LHCN-M2 (cell line): ENCODE measurements at regions not wholly inside any gene's neighbourhood (a gene's known extent, or its start where the extent isn't known, plus 50 kb on each side); places are given as distances from the start of the nearest gene placed in this dataset.
"Not testable (repeated sequence)": the region's sequence is repeated elsewhere in the genome, so short reads cannot be mapped to it uniquely, and the experiment has no call there.

Experiments
- DNase-seq: peaks from one replicate; pipeline ENCODE4 v3.0.0-alpha.2; 2012; ENCODE audit warnings: low read depth

DNA sequence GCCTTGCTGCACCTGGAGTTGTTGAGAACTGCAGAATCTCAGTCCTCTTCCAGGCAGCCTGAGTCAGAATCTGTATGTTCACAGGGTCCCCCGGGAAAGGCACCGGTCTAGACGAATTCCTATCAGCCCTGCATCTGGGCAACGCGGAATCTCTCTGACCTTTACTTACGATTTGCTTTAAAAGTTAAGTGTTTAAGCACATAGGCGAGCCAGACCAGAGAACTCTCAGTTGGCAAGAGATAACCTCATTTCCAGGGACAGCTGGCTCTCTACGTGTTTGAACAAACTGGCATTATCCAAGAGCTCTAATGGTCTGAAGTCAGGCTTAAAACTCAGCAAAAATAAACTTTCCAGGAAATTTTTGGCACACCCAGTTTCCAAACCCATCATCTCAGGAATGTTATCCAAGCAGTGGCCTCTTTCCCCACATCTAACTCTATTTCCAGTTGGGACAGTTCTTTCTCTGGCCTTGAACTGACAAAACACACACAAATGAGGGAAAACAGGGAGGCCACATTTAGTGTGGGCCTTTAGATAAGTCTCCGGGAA lies 53.4 kb downstream of the HES1 start:
- DNase-seq, result peak; percentile 3

DNA sequence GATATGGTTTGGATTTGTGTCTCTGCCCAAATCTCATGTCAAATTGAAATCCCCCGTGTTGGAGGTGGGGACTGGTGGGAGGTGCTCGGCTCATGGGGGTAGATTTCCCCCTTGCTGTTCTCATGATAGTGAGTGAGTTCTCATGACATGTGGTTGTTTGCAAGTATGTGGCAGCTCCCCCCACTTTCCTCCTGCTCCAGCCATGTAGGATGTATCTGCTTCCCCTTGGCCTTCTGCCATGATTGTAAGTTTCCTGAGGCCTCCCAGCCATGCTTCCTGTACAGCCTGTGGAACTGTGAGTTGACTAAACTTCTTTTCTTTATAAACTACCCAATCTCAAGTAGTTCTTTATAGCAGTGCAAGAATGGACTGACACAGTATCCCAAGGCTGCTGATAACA lies 55.9 kb downstream of the HES1 start:
- not testable (repeated sequence) for DNase-seq

DNA sequence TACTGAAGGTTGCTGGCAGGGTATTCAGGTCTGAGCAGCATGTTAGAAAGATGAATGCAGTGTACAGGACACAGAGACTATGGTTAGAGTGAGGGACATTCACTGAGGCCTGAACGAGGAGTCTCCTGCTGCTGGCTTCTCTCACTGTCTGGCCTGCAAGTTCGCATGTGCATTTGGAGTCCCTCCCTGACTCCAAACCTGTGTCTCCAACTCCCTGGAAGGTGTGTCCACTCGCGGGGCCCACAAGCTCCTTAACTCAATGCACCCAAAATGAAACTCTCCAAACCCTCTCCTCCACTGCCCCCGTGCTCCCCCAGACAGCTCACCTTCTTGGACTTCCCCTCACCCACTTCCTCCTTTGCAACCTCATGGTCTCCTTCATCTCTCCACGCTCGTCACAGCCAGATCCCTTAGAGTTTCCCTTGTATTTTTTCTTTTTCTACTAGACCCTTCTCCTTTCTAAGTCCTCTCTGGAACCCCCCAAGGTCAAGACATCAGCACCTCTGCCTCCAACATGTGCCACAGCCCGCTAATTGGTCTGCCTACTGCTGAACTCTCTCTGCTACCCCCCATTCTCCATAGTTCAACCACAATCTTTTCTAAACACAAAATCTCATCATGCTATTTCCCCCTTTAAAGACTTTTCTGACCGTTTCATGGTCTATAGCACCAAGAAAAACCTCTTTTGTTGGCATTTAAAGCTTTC lies 58.3 kb downstream of the HES1 start:
- no peak for DNase-seq

DNA sequence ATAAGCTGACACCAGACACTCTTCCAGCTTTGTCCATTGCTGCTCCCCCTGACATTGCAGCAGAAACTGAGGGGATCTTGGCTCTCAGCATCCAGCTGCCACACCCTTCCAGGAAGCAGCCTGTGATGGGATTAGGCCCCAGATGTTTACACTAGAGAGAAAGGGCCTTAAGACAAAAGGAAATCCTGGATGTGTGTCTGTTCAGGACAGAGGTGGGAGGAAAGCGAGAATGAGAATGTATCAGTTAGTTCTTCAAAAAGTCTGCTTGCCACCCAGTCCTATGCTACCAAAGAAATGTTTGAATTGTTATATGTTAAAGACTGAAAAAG lies 58.8 kb downstream of the HES1 start:
- no peak for DNase-seq

DNA sequence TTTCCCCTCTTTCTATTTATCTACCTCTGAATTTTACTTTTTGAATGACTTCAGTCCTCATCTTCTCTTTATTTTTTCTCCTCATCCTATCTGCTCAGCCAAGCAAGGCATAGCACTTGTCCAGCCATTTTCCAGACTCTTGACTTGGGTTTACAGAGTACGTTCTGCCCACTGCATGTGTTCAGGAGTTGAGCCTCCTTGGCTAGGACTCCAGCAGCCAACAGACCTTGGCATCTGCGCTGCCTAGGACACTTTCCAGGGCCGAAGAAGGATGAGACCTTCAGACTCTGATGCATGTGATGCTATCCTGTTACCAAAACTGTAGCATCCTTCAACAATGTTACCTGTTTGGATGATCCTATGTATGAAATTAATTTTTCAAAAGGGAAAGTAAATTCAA lies 59.7 kb downstream of the HES1 start:
- DNase-seq, result no peak

DNA sequence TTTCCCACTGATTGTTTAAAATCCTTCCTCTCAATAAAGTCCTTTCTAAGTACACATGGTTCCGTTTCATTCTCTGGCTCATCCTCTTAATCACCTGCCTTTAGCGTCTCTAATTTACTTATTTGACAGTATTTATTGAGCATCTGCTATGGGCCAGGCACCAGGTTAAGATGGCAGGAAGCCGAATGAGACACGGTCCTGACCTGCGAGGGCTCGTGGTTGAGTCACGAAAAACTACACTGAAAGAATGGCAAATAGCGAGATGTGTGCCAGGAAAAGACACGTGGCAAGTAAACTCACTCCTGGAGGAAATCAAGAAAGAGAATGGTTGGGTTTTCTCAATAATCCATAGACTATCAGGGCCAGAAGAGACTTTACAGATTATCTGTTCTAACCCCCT lies 60.9 kb downstream of the HES1 start:
- no peak for DNase-seq

DNA sequence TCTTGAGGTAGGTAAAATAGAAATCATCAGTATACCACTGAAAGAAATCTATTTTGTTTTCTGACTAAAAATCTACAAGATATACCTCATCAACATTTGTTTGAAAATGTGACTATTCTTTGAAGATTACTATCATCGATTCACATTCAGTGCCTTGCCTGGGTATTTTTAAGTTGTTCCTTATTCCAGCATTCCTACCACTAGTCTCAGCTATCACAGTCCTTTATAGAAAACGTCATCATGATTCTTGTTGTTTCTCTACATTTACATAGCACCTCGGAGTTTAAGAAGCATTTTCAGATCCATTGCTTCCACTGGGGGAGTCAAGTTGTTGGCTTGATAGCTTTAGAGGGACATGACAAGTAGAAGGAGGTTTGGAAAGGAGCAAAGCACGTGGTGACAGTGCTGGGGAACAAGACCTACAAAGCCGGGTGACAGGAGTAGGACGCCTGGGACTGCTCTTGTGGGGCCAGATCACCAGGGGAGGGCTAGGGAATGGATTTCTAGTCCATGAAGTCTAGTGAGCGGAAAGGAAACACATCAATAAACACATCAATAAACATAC lies 61.5 kb downstream of the HES1 start:
- no peak for DNase-seq

DNA sequence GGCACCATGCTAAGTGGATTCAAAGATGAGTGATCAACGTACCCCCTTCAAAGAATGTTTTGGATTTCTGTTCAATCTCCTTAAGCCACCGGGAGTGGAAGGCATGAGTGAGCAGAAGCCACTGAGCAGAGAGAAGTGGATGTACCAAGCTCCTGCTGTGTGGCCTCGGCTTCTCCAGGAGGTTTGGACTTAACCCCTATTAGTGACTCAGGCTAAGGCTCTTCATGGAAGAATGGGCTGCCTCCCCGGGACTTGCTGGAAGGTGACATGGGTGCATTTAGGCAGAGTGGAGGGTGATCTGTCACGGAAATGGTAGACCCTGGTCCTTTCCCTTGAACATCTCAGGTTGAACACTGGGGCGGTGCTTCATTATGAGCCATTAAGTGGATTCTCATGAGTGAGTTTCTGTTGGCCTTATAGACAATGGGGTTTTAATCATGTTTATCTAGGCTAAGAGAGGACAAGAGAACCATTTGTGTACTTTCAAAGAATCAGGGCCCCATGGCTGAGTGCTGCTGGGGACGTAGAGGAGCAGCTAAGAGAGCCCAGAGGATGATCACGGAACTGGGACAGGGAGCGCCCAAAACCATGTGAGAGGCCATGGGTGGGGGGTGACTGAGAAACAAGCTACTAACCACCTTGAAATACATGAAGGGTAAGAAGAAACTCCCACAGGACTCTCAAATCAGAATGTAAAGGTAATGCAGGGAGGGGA lies 62.2 kb downstream of the HES1 start:
- DNase-seq, result no peak

DNA sequence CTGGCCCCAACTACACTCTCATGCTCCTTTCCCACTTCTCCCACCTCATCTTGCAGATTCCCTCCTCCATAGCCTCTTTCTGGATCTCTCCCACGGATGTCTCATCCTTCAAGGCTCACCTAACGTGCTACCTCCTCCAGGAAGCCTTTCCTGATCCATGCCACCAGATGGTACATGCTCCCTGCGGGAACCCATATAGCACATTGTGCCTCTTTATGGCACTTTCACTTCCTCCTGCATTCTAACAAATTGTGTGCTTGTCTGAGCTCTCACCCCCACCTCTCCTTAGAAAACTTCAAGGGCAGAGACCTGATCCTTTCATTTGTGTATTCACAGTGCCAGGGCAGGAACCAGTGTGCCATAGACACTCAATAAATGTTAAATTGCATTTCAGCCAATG lies 63.0 kb downstream of the HES1 start:
- no peak for DNase-seq

DNA sequence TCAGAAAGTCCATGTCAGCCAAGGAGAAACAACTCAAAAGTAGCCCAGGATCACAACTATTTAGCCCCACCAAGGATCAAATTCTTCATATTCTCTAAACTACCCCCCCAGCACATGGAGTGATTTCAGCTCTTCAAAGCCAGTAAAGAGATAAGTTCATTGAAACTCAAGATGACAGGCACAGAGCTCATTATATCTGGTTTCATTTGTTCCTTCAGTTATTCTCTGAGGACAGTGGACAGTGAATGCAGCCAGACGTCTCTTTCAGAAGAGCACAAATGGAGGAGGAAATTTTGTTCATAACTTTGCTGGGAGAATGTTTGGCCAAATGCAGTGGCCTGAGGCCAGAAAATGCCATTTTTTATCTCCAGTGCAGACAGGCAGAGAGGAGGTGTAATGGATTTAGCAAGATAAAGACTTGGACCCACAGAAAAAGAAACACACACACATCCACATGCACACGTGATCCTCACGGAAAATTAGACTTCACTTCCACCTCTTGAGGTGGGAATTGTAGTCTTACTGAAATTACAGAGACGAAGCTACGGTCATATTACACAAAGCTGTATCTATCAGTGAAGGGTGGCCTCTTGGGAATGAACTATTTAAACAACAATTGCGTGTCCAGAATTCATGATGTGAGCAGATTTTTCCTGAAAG lies 64.6 kb downstream of the HES1 start:
- no peak for DNase-seq

DNA sequence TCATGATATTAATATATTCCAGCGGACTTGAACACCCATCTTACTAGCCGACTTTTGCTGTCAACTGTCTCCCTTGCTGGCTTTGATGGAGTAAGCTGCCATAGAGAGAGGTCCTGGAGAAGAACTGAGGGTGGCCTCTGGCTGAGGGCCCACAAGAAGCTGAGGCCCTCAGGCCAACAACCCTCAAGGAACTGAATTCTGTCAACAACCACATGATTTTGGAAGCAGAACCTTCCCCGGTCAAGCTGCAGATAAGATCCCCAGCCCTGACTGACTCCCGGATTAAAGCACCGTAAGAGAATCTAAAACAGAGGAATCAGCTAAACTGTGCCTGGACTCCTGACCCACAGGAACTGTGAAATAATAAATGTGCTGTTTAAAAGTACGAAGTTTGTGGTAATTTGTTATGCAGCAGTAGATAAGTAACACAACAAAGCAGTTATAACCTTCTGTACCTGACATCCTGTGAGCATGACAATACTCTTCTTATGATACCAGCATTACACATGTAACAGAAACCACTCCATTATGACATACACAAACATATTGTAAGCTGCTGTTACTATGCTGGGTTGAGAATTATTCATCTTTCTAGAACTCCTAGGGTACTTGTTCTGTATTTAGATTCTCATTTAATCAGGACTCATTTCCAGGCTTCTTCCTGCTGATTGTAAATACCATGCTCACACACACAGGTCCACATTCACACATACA lies 66.2 kb downstream of the HES1 start:
- DNase-seq, result no peak

DNA sequence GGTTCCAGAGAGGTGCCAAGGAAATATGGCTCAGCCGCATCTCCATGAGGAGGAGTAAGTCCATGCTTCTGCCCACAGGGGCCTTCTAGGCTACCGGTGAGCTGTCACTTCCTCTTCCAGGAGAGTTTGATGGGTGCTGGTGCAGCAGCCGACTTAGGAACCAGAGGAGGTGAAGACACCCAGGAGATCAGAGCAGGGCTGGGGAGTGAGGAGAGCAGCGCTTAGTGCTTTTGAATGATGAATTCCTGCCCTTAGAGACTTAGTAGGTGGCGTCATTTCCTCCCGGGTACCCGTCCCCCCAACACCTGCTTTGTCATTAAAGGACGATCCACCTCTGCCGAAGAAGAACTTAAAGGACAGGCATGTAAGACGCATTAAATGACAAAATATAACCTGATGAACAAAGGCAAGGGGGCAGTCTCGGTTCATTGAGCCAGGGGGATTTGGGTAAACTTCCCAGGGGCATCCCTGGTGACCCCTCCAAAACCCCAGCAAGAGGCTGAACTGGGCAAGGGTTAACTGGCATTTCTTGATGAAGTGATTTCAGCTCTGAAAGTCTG lies 67.6 kb downstream of the HES1 start:
- DNase-seq, result no peak

DNA sequence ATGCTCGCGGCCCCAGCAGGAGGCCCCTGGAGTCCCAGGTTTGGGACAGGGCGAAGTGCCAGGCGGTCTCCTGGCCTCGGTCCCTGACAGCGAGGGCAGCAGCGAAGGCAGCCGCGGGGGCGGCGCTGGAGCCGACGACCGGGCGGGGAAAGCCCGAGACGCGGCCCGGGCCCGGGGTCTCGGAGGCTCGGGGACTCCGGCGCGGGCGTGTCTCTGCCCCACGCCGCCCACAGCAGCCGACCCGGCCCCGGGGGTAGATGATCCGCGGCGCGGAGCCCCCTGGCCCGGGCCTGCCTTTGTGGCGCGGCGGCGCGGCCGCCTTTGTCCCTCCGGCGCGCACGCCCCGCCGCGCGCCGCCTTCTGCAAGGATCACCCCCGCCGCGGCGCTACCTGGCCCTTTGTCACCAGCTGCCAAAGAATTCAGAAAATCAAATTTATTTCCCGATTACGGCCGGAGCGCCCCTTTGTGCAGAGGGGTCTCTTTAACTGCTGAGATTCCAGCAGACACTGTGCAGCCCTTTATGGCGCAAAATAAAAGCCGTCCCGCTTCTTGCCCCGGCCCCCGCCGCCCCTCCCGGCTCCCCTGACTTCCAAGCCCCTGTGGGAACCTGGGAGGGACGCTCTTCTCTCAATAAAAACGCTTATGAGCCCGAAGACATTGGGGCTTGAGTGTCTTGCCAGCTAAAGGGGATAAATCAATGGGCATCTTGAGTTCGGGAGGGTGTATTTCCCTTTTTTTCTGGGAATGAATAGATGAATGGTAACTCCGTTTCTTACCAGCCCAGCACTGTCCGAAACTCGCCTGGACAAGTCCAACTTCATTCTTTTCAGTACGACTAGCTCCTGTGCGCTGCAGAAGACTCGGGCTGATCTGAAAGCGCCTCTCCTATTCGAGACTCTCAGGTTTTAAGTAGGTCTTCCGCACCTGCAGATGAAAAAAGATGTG lies 68.4 kb downstream of the HES1 start:
- no peak for DNase-seq

DNA sequence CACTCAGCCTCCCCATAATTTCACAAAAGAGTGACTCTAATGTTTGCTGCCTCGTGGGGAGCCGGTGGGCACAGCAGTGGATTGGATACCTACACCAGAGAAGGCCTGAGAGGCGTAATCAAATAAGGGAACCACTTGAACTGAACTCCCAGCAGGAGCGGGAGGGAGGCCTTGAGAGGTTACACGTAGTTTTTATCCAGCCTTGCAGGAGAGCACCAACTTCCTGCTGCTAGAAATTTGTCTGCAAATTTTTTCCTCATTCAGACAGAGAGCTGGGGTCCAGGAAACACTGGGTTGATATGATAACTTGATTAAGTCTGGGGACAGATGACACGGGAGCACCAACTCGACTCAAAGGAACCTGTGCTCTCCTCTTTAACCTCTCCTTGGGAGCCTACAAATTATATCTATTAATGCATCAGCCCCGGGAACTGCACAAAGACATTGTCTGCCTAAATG lies 69.8 kb downstream of the HES1 start:
- no peak for DNase-seq

DNA sequence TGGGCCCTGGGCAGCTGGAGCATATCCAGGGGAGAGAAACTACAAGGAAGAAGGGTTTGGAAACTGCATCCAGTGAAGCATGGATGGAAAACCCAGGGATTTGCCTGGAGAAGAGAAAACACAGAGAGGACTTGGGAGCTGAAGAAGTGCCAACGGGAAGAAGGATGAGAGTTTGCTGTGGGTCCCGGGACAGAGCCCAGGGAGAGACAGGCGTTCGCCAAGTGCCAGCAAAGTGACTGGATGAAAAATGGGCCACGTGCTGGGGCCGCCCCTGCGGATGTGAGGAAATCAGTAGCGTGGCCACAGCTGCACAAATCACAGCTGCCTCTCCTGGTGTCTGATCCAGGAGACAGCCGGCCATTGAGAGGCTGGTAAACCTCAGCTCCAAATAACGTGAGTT lies 70.4 kb downstream of the HES1 start:
- peak; percentile 17 for DNase-seq

DNA sequence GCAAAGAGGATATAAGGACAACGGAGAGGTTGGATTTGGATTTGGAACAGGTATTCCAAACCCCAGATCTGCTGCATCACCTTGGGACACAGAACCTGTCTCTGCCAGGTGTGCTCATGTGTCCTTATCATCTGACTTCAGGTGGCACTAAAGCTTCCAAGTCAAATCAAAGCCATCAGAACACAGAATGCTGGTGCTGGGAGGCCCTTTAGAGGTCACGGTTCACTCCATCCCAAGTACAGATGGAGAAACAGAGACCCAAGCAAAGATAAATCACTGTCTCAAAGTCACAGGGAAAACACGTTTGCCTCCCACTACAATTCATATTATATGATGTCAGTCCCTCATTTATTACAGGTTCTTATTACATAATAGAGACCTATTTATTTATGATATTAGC lies 72.8 kb downstream of the HES1 start:
- no peak for DNase-seq

DNA sequence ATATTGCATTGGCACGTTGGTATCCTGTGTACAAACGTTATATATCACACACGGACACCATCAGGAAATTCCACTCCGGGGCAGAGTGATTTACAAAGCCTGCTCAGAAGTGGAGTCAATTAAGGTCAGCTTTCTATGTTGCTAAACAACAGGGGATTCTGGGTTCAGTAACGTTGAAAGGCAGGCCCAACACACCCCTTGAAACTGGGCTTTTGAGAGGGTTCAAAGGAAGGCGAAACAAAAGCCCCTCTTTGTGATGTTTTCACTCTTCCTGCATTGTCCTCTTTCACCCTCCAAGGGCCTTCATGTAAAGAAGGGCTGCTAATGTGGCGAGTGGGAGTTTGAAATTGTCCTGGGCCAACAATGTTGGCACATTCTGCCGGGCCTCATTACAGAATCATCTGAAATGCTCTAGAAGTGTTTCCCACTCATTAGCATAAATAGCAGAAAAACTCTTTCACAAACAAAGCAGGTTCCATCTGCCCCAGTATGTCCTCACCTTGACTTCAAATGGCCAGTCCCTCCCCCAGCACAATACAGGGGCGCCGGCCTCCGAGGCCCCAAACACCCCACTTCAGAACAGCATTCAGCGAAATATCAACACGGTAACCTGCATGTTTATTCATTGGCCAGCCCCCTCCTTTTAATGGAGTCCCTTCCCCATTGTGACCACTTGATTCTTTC lies 76.4 kb downstream of the HES1 start:
- DNase-seq, result no peak

DNA sequence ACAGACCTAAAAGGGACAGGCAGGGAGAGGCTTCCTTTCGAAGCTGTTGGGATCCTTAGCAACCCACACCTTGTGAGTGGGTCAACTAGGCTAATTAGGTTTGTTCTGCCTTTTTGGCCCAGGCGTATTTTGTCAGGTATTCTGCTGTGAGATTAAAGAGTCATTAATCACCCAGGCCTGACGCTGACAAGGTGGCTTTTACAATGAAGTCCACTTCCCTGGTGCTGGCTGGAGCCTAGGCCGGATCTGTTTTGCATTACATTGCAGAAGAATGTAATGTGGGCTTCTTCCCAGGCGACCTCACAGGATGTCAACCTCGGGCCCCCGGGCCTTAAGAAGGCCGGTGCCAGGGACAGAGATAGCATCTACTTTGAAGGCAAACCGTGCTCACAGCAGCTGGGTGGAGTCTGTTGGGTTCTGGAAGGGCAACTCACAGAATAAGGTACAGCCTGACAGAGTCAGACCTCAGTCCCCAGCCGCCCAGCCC lies 76.9 kb downstream of the HES1 start:
- DNase-seq, result no peak

DNA sequence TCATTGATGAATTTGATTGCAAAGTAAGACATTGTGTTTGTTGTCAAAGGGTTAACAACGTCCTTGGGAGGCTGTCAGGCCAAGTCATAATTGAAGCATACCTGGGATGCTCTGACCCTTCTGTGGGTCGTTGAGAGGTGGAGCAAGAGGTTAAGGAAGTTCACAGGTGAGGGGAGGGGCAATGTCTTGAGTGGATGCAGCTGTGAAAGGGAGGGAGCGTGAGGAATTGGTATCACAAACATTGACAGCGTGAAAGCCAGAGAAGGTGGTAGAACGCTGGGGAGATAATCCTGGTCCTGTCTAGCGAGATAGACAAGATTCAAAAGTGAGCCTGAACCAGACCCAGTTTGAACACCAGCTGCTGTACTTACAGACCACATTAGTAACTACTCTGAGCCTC lies 79.4 kb downstream of the HES1 start:
- DNase-seq, result no peak
